GM06990 (cell line): ENCODE measurements at regions not wholly inside any gene's neighbourhood (a gene's known extent, or its start where the extent isn't known, plus 50 kb on each side); places are given as distances from the start of the nearest gene placed in this dataset.

Experiments
- DNase-seq: peaks from one replicate; pipeline ENCODE4 v3.0.0-alpha.2; 2011; ENCODE audit not compliant: insufficient read length; ENCODE audit errors: extremely low read depth
- H3K27me3 ChIP-seq: replicated peaks from 2 replicates; pipeline ENCODE4 v1.6.0; 2011; ENCODE audit warnings: low read length; ENCODE audit not compliant: control insufficient read depth, insufficient read depth
- H3K36me3 ChIP-seq: 2 replicates; pipeline ENCODE4 v1.5.1; 2011; ENCODE audit warnings: low read length; ENCODE audit not compliant: control insufficient read depth, insufficient read depth
- H3K4me3 ChIP-seq: replicated peaks from 2 replicates; pipeline ENCODE4 v1.5.1; 2011; ENCODE audit warnings: low read depth, mild to moderate bottlenecking, control low read depth, low read length
- TF ChIP-seq, protein P1 (sequence below): IDR thresholded peaks from 2 replicates; pipeline ENCODE4 v1.5.1; 2011; ENCODE audit warnings: low read length, control low read depth, mild to moderate bottlenecking, inconsistent platforms; ENCODE audit not compliant: insufficient read depth, poor library complexity, severe bottlenecking

DNA sequence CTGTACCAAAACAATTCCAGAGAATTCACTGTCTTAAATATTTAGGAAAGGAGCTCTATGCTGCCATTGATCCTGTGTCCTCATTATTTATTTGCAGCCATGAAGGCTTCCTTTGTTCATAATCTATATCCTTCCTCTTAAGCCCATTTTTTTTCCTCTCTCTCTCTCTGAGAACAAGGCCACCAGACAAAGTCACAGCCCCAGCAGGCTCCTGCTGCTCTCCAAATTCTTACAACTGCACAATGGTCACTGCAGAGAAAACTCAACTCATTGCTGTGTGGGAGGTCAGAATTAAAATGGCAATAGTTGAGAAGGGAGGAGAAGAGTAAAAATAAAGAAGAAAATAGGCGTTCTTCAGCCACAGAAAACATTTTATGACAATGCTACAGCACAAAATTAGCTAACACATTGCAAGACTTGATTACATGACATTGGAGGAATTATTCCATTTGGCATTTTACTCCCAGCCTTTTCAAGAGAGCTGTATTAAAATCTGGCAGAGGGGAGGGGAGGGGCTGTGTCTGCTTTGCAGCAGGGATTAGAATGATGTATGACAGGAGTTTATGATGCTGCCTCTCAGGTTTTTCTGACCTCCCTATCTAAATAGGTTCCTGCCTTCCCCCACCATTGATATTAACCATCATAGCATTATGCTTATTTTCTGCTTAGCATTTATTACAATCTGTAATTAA lies 399.7 kb upstream of the THBS1 start:
- TF ChIP-seq, protein P1, sequence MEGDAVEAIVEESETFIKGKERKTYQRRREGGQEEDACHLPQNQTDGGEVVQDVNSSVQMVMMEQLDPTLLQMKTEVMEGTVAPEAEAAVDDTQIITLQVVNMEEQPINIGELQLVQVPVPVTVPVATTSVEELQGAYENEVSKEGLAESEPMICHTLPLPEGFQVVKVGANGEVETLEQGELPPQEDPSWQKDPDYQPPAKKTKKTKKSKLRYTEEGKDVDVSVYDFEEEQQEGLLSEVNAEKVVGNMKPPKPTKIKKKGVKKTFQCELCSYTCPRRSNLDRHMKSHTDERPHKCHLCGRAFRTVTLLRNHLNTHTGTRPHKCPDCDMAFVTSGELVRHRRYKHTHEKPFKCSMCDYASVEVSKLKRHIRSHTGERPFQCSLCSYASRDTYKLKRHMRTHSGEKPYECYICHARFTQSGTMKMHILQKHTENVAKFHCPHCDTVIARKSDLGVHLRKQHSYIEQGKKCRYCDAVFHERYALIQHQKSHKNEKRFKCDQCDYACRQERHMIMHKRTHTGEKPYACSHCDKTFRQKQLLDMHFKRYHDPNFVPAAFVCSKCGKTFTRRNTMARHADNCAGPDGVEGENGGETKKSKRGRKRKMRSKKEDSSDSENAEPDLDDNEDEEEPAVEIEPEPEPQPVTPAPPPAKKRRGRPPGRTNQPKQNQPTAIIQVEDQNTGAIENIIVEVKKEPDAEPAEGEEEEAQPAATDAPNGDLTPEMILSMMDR = no peak
- DNase-seq = no peak
- H3K4me3 ChIP-seq = no peak overlapping the region
- H3K36me3 ChIP-seq = no peaks in the 10 kb centered on the region
- H3K27me3 ChIP-seq = no peaks in the 10 kb centered on the region

DNA sequence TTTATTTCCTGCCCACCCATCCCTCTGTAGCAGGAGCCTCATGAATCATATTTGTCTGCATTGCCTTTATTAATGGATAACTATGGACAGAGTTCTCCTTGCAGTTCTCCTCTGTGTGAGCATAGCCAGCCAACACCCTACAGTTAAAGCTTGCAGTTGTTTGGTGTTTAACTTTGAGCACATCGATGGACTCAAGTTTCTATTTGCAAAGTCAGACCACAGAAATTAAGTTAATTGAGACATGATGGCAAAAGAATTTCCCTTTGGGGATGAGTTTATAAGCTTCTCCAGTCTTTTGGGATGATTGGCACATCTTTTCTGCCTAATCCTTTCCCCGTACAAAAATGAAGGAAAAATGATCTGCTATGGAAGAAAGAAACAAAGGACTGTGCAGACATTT lies 398.9 kb upstream of the THBS1 start:
- TF ChIP-seq, protein P1 = no peak
- no peak for DNase-seq
- Histone ChIP-seq H3K36me3 (no peaks in the 10 kb centered on the region), H3K4me3 (no peak overlapping the region), H3K27me3 (no peaks in the 10 kb centered on the region)

DNA sequence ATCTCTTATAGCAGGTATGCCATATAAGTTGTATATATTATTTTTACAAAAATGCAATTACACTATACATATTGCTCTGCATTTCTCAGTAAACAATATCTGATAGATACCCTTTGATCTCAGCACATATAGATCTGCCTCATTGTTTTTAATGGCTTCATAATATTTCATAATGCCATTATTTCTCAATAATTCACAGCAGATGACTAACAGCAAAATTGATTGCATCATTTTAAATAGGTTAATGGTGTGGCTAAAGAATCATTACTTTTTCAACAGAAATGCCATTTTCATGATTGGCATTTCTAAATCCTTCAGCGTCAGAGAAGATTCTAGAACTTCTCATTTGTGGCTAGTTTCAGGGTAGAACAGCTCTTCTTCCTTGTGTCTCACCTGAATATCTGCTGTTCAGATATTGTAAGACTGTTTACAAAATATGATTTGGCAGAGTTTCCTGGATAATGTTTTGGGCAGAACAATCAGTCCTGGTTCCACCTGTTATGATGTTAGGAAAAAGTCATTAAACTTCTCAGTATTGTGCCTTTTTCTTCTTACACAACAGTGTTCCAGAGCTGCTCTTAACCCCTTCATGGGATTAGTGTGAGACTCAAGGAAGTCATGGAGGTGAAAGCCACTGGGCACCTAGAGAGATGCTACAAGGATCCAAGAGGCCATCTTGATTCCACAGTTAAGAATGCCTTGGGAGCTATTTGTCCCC lies 397.6 kb upstream of the THBS1 start:
- TF ChIP-seq, protein P1 = no peak
- H3K4me3 ChIP-seq = no peak overlapping the region
- H3K27me3 ChIP-seq = no peaks in the 10 kb centered on the region
- DNase-seq = no peak
- no peaks in the 10 kb centered on the region for H3K36me3 ChIP-seq

DNA sequence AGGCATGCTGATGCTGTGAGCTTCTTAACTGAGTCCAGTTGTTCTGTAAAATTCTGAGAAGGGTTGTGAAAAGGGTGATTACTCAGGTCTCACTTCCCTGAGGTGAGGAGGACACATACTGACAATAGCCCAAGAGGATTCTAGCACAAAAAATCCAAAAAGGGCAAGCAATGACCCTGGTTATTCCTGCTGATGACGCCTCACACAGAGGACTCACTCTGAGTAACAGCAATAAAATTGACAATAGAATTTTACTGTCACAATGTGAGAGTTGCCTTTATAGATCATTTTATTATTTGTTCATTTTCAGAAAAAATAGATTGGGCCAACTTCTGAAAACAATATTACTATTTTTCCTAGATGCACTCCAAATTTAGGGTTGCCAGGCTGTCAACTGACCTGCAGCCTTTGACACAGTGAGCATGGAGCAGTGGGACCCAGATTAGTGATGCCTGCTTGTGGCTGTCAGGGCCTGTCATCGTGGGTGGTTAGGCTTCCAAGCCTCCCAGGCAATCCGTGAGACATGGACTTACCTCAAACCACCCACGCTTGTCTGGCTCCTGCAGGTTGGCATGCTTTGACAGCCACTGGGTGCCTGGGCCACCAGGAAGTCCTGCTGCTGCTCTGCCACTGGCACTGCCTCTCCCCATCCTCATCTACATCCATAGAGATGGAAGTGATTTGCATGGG lies 396.0 kb upstream of the THBS1 start:
- no peak for DNase-seq
- H3K36me3 ChIP-seq = no peaks in the 10 kb centered on the region
- H3K27me3 ChIP-seq = no peaks in the 10 kb centered on the region
- H3K4me3 ChIP-seq = no peak overlapping the region
- TF ChIP-seq, protein P1 = no peak

DNA sequence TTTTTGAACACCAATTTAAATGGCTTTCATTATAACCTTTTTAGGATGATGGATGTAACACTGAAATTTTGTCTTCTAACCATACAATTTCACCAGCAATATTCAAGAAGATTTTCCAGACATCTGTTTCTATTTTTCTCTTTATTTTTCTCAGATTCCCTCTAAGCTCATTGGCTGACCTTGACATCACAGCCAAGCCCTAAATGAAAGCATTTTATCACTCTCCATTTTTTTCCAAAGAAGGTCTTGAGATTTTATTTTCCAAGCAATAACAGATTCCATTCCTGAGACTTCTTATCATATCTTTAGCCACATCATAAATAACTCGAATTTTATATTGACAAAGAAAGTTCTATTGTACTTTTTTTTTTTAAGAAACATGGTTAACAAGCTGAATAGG lies 392.6 kb upstream of the THBS1 start:
- DNase-seq = no peak
- no peaks in the 10 kb centered on the region for H3K36me3 ChIP-seq
- H3K4me3 ChIP-seq = no peak overlapping the region
- H3K27me3 ChIP-seq = no peaks in the 10 kb centered on the region; the same call in 1 of the 2 replicates
- TF ChIP-seq, protein P1 = no peak
